ENCODE measurements at regions not wholly inside any gene's neighbourhood (a gene's known extent, or its start where the extent isn't known, plus 50 kb on each side); places are given as distances from the start of the nearest gene placed in this dataset.
A peak's percentile ranks its signal among the peaks of the same experiment; 100 is the strongest.
"Not testable (repeated sequence)": the region's sequence is repeated elsewhere in the genome, so short reads cannot be mapped to it uniquely, and the experiment has no call there.

- no peaks in the 10 kb centered on the region for H3K4me1 Mint-ChIP-seq (ENCODE audit: low read depth)
- no peaks in the 10 kb centered on the region for H3K9me3 Mint-ChIP-seq
- no peak overlapping the region for H3K4me3 Mint-ChIP-seq
- peaks cover 19% of the 10 kb centered on the region for H3K27me3 Mint-ChIP-seq (ENCODE audit: low read depth)
- no peak overlapping the region for H3K27ac Mint-ChIP-seq
- H3K36me3 Mint-ChIP-seq (ENCODE audit: low read depth) = no peaks in the 10 kb centered on the region
- no peak for DNase-seq (ENCODE audit: low spot score)
Measured at GRCh38 chr3:152676810-152677379, 158.0 kb upstream of the P2RY1 start.

GRCh38 chr3:152677491-152677890, 157.4 kb upstream of the P2RY1 start:
- Mint-ChIP-seq H3K9me3 (no peaks in the 10 kb centered on the region), H3K27me3 (ENCODE audit: low read depth) (peaks cover 17% of the 10 kb centered on the region), H3K4me3 (no peak overlapping the region), H3K36me3 (ENCODE audit: low read depth) (no peaks in the 10 kb centered on the region), H3K4me1 (ENCODE audit: low read depth) (no peaks in the 10 kb centered on the region), H3K27ac (no peak overlapping the region)
- no peak for DNase-seq (ENCODE audit: low spot score)

- no peak for DNase-seq (ENCODE audit: low spot score)
- H3K27ac Mint-ChIP-seq = no peak overlapping the region
- no peaks in the 10 kb centered on the region for H3K9me3 Mint-ChIP-seq
- H3K4me1 Mint-ChIP-seq (ENCODE audit: low read depth) = no peaks in the 10 kb centered on the region
- H3K27me3 Mint-ChIP-seq (ENCODE audit: low read depth) = peaks cover 14% of the 10 kb centered on the region
- no peak overlapping the region for H3K4me3 Mint-ChIP-seq
- H3K36me3 Mint-ChIP-seq (ENCODE audit: low read depth) = no peaks in the 10 kb centered on the region
Measured at GRCh38 chr3:152682477-152682876, 152.5 kb upstream of the P2RY1 start.

- no peak overlapping the region for H3K27ac Mint-ChIP-seq
- H3K4me1 Mint-ChIP-seq (ENCODE audit: low read depth) = no peaks in the 10 kb centered on the region
- no peak for DNase-seq (ENCODE audit: low spot score)
- H3K4me3 Mint-ChIP-seq = no peak overlapping the region
- H3K27me3 Mint-ChIP-seq (ENCODE audit: low read depth) = peaks cover 13% of the 10 kb centered on the region
- H3K9me3 Mint-ChIP-seq = no peaks in the 10 kb centered on the region
- no peaks in the 10 kb centered on the region for H3K36me3 Mint-ChIP-seq (ENCODE audit: low read depth)
Measured at GRCh38 chr3:152683521-152683999, 151.4 kb upstream of the P2RY1 start.

- Mint-ChIP-seq H3K4me1 (ENCODE audit: low read depth) (no peaks in the 10 kb centered on the region), H3K27me3 (ENCODE audit: low read depth) (peaks cover 13% of the 10 kb centered on the region), H3K36me3 (ENCODE audit: low read depth) (no peaks in the 10 kb centered on the region), H3K4me3 (no peak overlapping the region), H3K27ac (no peak overlapping the region), H3K9me3 (peaks cover 5% of the 10 kb centered on the region)
- no peak for DNase-seq (ENCODE audit: low spot score)
Measured at GRCh38 chr3:152684279-152684678, 150.7 kb upstream of the P2RY1 start.

GRCh38 chr3:152688313-152688712, 146.6 kb upstream of the P2RY1 start:
- Mint-ChIP-seq H3K27me3 (ENCODE audit: low read depth) (no peaks in the 10 kb centered on the region), H3K9me3 (peaks cover 28% of the 10 kb centered on the region), H3K36me3 (ENCODE audit: low read depth) (peaks cover 4% of the 10 kb centered on the region), H3K27ac (no peak overlapping the region), H3K4me3 (no peak overlapping the region), H3K4me1 (ENCODE audit: low read depth) (peaks cover 20% of the 10 kb centered on the region)
- DNase-seq (ENCODE audit: low spot score) = no peak

- not testable (repeated sequence) for H3K27me3 Mint-ChIP-seq (ENCODE audit: low read depth); H3K27ac Mint-ChIP-seq; DNase-seq (ENCODE audit: low spot score); H3K36me3 Mint-ChIP-seq (ENCODE audit: low read depth)
- peaks cover 25% of the 10 kb centered on the region for H3K4me1 Mint-ChIP-seq (ENCODE audit: low read depth)
- peak overlapping the region; percentile 2 for H3K4me3 Mint-ChIP-seq
- peaks cover 28% of the 10 kb centered on the region for H3K9me3 Mint-ChIP-seq
Measured at GRCh38 chr3:152692326-152692725, 142.6 kb upstream of the P2RY1 start.

- H3K4me3 Mint-ChIP-seq; H3K27me3 Mint-ChIP-seq (ENCODE audit: low read depth); H3K36me3 Mint-ChIP-seq (ENCODE audit: low read depth); DNase-seq (ENCODE audit: low spot score): not testable (repeated sequence)
- Mint-ChIP-seq H3K27ac (peak overlapping the region; percentile 14), H3K9me3 (peaks cover 28% of the 10 kb centered on the region), H3K4me1 (ENCODE audit: low read depth) (peaks cover 25% of the 10 kb centered on the region)
Measured at GRCh38 chr3:152693521-152694250, 141.2 kb upstream of the P2RY1 start.

- Mint-ChIP-seq H3K27ac (no peak overlapping the region), H3K9me3 (peaks cover 13% of the 10 kb centered on the region), H3K4me3 (no peak overlapping the region), H3K36me3 (ENCODE audit: low read depth) (peaks cover under 1% of the 10 kb centered on the region), H3K4me1 (ENCODE audit: low read depth) (peaks cover 25% of the 10 kb centered on the region), H3K27me3 (ENCODE audit: low read depth) (no peaks in the 10 kb centered on the region)
- DNase-seq (ENCODE audit: low spot score) = no peak
Measured at GRCh38 chr3:152695840-152696239, 139.1 kb upstream of the P2RY1 start.

GRCh38 chr3:152696962-152697361, 138.0 kb upstream of the P2RY1 start:
- peaks cover 1% of the 10 kb centered on the region for H3K9me3 Mint-ChIP-seq
- H3K36me3 Mint-ChIP-seq (ENCODE audit: low read depth) = no peaks in the 10 kb centered on the region

GRCh38 chr3:152703245-152703890, 131.6 kb upstream of the P2RY1 start:
- no peak for DNase-seq (ENCODE audit: low spot score)
- no peaks in the 10 kb centered on the region for H3K9me3 Mint-ChIP-seq
- no peaks in the 10 kb centered on the region for H3K27me3 Mint-ChIP-seq (ENCODE audit: low read depth)
- no peak overlapping the region for H3K4me3 Mint-ChIP-seq
- no peaks in the 10 kb centered on the region for H3K36me3 Mint-ChIP-seq (ENCODE audit: low read depth)
- no peak overlapping the region for H3K27ac Mint-ChIP-seq
- no peaks in the 10 kb centered on the region for H3K4me1 Mint-ChIP-seq (ENCODE audit: low read depth)

More at GRCh38 chr3:152696962-152697361, 138.0 kb upstream of the P2RY1 start:
- Mint-ChIP-seq H3K4me3 (no peak overlapping the region), H3K4me1 (ENCODE audit: low read depth) (peaks cover 17% of the 10 kb centered on the region), H3K27ac (no peak overlapping the region), H3K27me3 (ENCODE audit: low read depth) (no peaks in the 10 kb centered on the region)
- no peak for DNase-seq (ENCODE audit: low spot score)

- no peaks in the 10 kb centered on the region for H3K36me3 Mint-ChIP-seq (ENCODE audit: low read depth)
- no peak overlapping the region for H3K27ac Mint-ChIP-seq
- no peaks in the 10 kb centered on the region for H3K4me1 Mint-ChIP-seq (ENCODE audit: low read depth)
- H3K4me3 Mint-ChIP-seq = no peak overlapping the region
- no peak for DNase-seq (ENCODE audit: low spot score)
- H3K9me3 Mint-ChIP-seq = no peaks in the 10 kb centered on the region
- H3K27me3 Mint-ChIP-seq (ENCODE audit: low read depth) = peaks cover 2% of the 10 kb centered on the region
Measured at GRCh38 chr3:152706991-152707713, 127.8 kb upstream of the P2RY1 start.

- H3K27ac Mint-ChIP-seq = no peak overlapping the region
- peaks cover 2% of the 10 kb centered on the region for H3K27me3 Mint-ChIP-seq (ENCODE audit: low read depth)
- no peaks in the 10 kb centered on the region for H3K36me3 Mint-ChIP-seq (ENCODE audit: low read depth)
- DNase-seq (ENCODE audit: low spot score) = no peak
- H3K9me3 Mint-ChIP-seq = no peaks in the 10 kb centered on the region
- no peaks in the 10 kb centered on the region for H3K4me1 Mint-ChIP-seq (ENCODE audit: low read depth)
- H3K4me3 Mint-ChIP-seq = no peak overlapping the region
Measured at GRCh38 chr3:152709659-152710058, 125.3 kb upstream of the P2RY1 start.

GRCh38 chr3:152710549-152710948, 124.4 kb upstream of the P2RY1 start:
- DNase-seq (ENCODE audit: low spot score) = no peak
- H3K4me1 Mint-ChIP-seq (ENCODE audit: low read depth) = no peaks in the 10 kb centered on the region
- no peaks in the 10 kb centered on the region for H3K36me3 Mint-ChIP-seq (ENCODE audit: low read depth)
- H3K27me3 Mint-ChIP-seq (ENCODE audit: low read depth) = peaks cover 5% of the 10 kb centered on the region
- H3K27ac Mint-ChIP-seq = no peak overlapping the region
- no peaks in the 10 kb centered on the region for H3K9me3 Mint-ChIP-seq
- H3K4me3 Mint-ChIP-seq = no peak overlapping the region
